ENCODE measurements at regions not wholly inside any gene's neighbourhood (a gene's known extent, or its start where the extent isn't known, plus 50 kb on each side); places are given as distances from the start of the nearest gene placed in this dataset.

- CTCF ChIA-PET: no interaction called here
- BruUV-seq (replicated peaks): no TSS peak
- H3K9me1 ChIP-seq (ENCODE audit: insufficient read depth, low read length): no peaks in the 10 kb centered on the region
Observed at GRCh38 chr1:190897233-190897632, 419.6 kb upstream of the BRINP3 start.

More at GRCh38 chr1:190897233-190897632, 419.6 kb upstream of the BRINP3 start:
- H3K27ac ChIP-seq (ENCODE audit: insufficient read depth, low read length): no peak overlapping the region
- no peaks in the 10 kb centered on the region for H3K9me3 ChIP-seq (ENCODE audit: control insufficient read depth, insufficient read depth, low read length)
- no peak overlapping the region for H4K8ac ChIP-seq (ENCODE audit: low read depth in 2 of 2, low read length in 2 of 2)
- H2AFZ ChIP-seq (replicated peaks; ENCODE audit: low read length, poor library complexity): no peak overlapping the region
- H4K91ac ChIP-seq (ENCODE audit: insufficient read depth, low read depth, low read length): no peak overlapping the region
- no peaks in the 10 kb centered on the region for H3K36me3 ChIP-seq (ENCODE audit: control insufficient read depth, insufficient read depth, low read length)
- intact Hi-C loops (cut with micrococcal nuclease) (no loop called here), in situ Hi-C loops (cut with MboI; ENCODE audit: low sequenced_read_pairs) (no loop called here), dilution Hi-C loops (cut with HindIII; ENCODE audit: low sequenced_read_pairs, unreplicated experiment) (no loop called here)
- DNase-seq (no peak), ATAC-seq (ENCODE audit: low read depth) (no peak)
- no peak overlapping the region for H2BK15ac ChIP-seq (ENCODE audit: low read depth, low read length)
- H3K23ac ChIP-seq (ENCODE audit: low read depth, low read length): no peak overlapping the region
- no peak overlapping the region for H3K18ac ChIP-seq (ENCODE audit: low read depth, low read length)
- H3K27me3 ChIP-seq (ENCODE audit: control insufficient read depth, insufficient read depth, low read length): no peaks in the 10 kb centered on the region
- no peaks in the 10 kb centered on the region for H4K20me1 ChIP-seq (ENCODE audit: insufficient read depth, low read length)
- no peak overlapping the region for H4K5ac ChIP-seq (ENCODE audit: low read depth, low read length)
- H2BK120ac ChIP-seq (ENCODE audit: low read depth, low read length): no peak overlapping the region
- no peak overlapping the region for H3K4me2 ChIP-seq (ENCODE audit: low read depth, low read length)
- 86% methylated on average over 1 of the region's 2 CpGs; no CpG with 5 or more reads in 1 of the 2 experiments for WGBS, 2 experiments (ENCODE audit: extremely low coverage in 2 of 2, insufficient read length in 1 of 2)
- H3K4me3 ChIP-seq (ENCODE audit: insufficient read depth, low read depth, low read length): no peak overlapping the region
- no peak for TF ChIP-seq MAZ (IDR thresholded peaks at IDR 0.05; ENCODE audit: borderline replicate concordance, low read depth, low read length)
- TF ChIP-seq, protein P1, sequence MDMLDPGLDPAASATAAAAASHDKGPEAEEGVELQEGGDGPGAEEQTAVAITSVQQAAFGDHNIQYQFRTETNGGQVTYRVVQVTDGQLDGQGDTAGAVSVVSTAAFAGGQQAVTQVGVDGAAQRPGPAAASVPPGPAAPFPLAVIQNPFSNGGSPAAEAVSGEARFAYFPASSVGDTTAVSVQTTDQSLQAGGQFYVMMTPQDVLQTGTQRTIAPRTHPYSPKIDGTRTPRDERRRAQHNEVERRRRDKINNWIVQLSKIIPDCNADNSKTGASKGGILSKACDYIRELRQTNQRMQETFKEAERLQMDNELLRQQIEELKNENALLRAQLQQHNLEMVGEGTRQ (IDR thresholded peaks at IDR 0.05; ENCODE audit: low read depth, low read length): no peak
- TF ChIP-seq CEBPB (IDR thresholded peaks at IDR 0.05; ENCODE audit: low read depth, low read length): no peak
- TF ChIP-seq RFX5 (IDR thresholded peaks at IDR 0.05; ENCODE audit: low read depth, low read length): no peak
- TF ChIP-seq BHLHE40 (IDR thresholded peaks at IDR 0.05; ENCODE audit: low read depth, low read length): no peak
- TF ChIP-seq RAD21 (IDR thresholded peaks at IDR 0.05; ENCODE audit: low read length): no peak
- TF ChIP-seq MXI1 (IDR thresholded peaks at IDR 0.05; ENCODE audit: borderline replicate concordance, low read depth, low read length): no peak
- TF ChIP-seq FOS (IDR thresholded peaks at IDR 0.05; ENCODE audit: low read depth, low read length): no peak
- TF ChIP-seq RCOR1 (IDR thresholded peaks at IDR 0.05; ENCODE audit: insufficient replicate concordance, low read length): no peak
- no peaks in the 10 kb centered on the region for H3K79me1 ChIP-seq (ENCODE audit: low read depth in 1 of 2, low read length in 2 of 2)
- H2BK5ac ChIP-seq (ENCODE audit: low read depth, low read length, poor library complexity, severe bottlenecking): no peak overlapping the region
- H3K9ac ChIP-seq (ENCODE audit: low read depth, low read length): no peak overlapping the region
- H2AK5ac ChIP-seq (ENCODE audit: low read depth, low read length): no peak overlapping the region
- no peak overlapping the region for H3K14ac ChIP-seq (replicated peaks; ENCODE audit: low read depth, low read length)
- H2AK9ac ChIP-seq (replicated peaks; ENCODE audit: low read depth, low read length, poor library complexity): no peak overlapping the region
- no peak overlapping the region for H3K56ac ChIP-seq (ENCODE audit: extremely low read depth, insufficient read depth, low read length)
- no peak overlapping the region for H2BK20ac ChIP-seq (ENCODE audit: low read depth, low read length)
- POLR2A ChIA-PET (ENCODE audit: unreplicated experiment): no interaction called here
- no peak overlapping the region for H3K4ac ChIP-seq (ENCODE audit: low read depth, low read length)
- H3K4me1 ChIP-seq (ENCODE audit: control insufficient read depth, insufficient read depth, low read length): no peaks in the 10 kb centered on the region

All from IMR-90 (cell line).